ENCODE measurements at regions not wholly inside any gene's neighbourhood (a gene's known extent, or its start where the extent isn't known, plus 50 kb on each side); places are given as distances from the start of the nearest gene placed in this dataset.

- Histone ChIP-seq H2AFZ (ENCODE audit: low read depth, low read length) (no peak overlapping the region), H3K36me3 (ENCODE audit: control insufficient read depth in 2 of 2, extremely low read depth in 1 of 2, insufficient read depth in 2 of 2, low read length in 2 of 2) (no peaks in the 10 kb centered on the region), H3K4me3 (replicated peaks in 1 of 3; ENCODE audit: insufficient read depth in 1 of 3, low read depth in 1 of 3, low read length in 3 of 3) (no peak overlapping the region), H3K4me2 (ENCODE audit: insufficient read depth, low read length) (no peak overlapping the region), H3K9ac (replicated peaks; ENCODE audit: extremely low read depth, insufficient read depth, low read length) (no peak overlapping the region), H3K27ac (ENCODE audit: insufficient read depth, low read depth, low read length) (no peak overlapping the region), H4K20me1 (replicated peaks; ENCODE audit: control insufficient read depth, extremely low read depth, insufficient read depth, low read length) (no peaks in the 10 kb centered on the region), H3K27me3 (ENCODE audit: control insufficient read depth in 2 of 2, insufficient read depth in 2 of 2, low read length in 2 of 2) (no peaks in the 10 kb centered on the region), H3K9me1 (replicated peaks; ENCODE audit: control insufficient read depth, extremely low read depth, insufficient read depth, low read length) (no peaks in the 10 kb centered on the region), H3K79me2 (ENCODE audit: control insufficient read depth, insufficient read depth, low read length) (no peaks in the 10 kb centered on the region), H3K9me3 (replicated peaks; ENCODE audit: control insufficient read depth, insufficient read depth, low read length) (no peaks in the 10 kb centered on the region), H3K4me1 (ENCODE audit: control insufficient read depth, extremely low read depth, insufficient read depth, low read length) (peaks cover 18% of the 10 kb centered on the region)
- TF ChIP-seq JUN (IDR thresholded peaks at IDR 0.05; ENCODE audit: borderline replicate concordance, insufficient read depth, insufficient read length, low read depth) (peak; percentile 85), FOS (IDR thresholded peaks at IDR 0.05; ENCODE audit: borderline replicate concordance, insufficient read depth, low read length) (peak; percentile 87), POLR2AphosphoS5 (IDR thresholded peaks at IDR 0.05; ENCODE audit: insufficient read depth, low read depth, low read length) (no peak)
- FAIRE-seq = peak; percentile 76
- ChIA-PET POLR2A (no interaction called here), CTCF (interaction anchor here (1.6 to 2.3 kb wide), 2 partner anchors 11 to 14 kb away, joined by 3 to 7 read pairs; no protein-coding TSS in a partner anchor)
- dilution Hi-C loops (cut with MboI; ENCODE audit: extremely low pct_ligation_motif_present, low sequenced_read_pairs) (no loop called here), intact Hi-C loops (cut with micrococcal nuclease) (no loop called here)
- DNase-seq (ENCODE audit: low read depth, low spot score) = peak; percentile 68
- no TSS peak for BruUV-seq (replicated peaks)
These were observed 495.6 kb upstream of the KLF6 start for GRCh38 chr10:4280461-4281189.

- no peaks in the 10 kb centered on the region for H3K9me1 ChIP-seq (replicated peaks; ENCODE audit: control insufficient read depth, extremely low read depth, insufficient read depth, low read length)
- POLR2A ChIA-PET = no interaction called here
- H3K27ac ChIP-seq (ENCODE audit: insufficient read depth, low read depth, low read length) = no peak overlapping the region
- CTCF ChIA-PET = interaction anchor here (2.3 kb wide), 1 partner anchor 10 kb away, joined by 7 read pairs; no protein-coding TSS in a partner anchor
- intact Hi-C loops (cut with micrococcal nuclease) = no loop called here
- H2AFZ ChIP-seq (ENCODE audit: low read depth, low read length) = no peak overlapping the region
- H3K27me3 ChIP-seq (ENCODE audit: control insufficient read depth in 2 of 2, insufficient read depth in 2 of 2, low read length in 2 of 2) = no peaks in the 10 kb centered on the region
- no peak overlapping the region for H3K9ac ChIP-seq (replicated peaks; ENCODE audit: extremely low read depth, insufficient read depth, low read length)
- H3K79me2 ChIP-seq (ENCODE audit: control insufficient read depth, insufficient read depth, low read length) = no peaks in the 10 kb centered on the region
- DNase-seq (ENCODE audit: low read depth, low spot score) = no peak
- peaks cover 18% of the 10 kb centered on the region for H3K4me1 ChIP-seq (ENCODE audit: control insufficient read depth, extremely low read depth, insufficient read depth, low read length)
- no peaks in the 10 kb centered on the region for H3K36me3 ChIP-seq (ENCODE audit: control insufficient read depth in 2 of 2, extremely low read depth in 1 of 2, insufficient read depth in 2 of 2, low read length in 2 of 2)
- BruUV-seq (replicated peaks) = no TSS peak
- TF ChIP-seq, protein P1, sequence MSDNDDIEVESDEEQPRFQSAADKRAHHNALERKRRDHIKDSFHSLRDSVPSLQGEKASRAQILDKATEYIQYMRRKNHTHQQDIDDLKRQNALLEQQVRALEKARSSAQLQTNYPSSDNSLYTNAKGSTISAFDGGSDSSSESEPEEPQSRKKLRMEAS (IDR thresholded peaks at IDR 0.05; ENCODE audit: insufficient read depth, insufficient read length) = no peak
- no peak for TF ChIP-seq FOS (IDR thresholded peaks at IDR 0.05; ENCODE audit: borderline replicate concordance, insufficient read depth, low read length)
- no peak for TF ChIP-seq JUN (IDR thresholded peaks at IDR 0.05; ENCODE audit: borderline replicate concordance, insufficient read depth, insufficient read length, low read depth)
- no peak for TF ChIP-seq POLR2AphosphoS5 (IDR thresholded peaks at IDR 0.05; ENCODE audit: insufficient read depth, low read depth, low read length)
- no peak for TF ChIP-seq MYC (IDR thresholded peaks at IDR 0.05; ENCODE audit: low read depth, low read length)
- no peak for TF ChIP-seq GATA2 (IDR thresholded peaks at IDR 0.05; ENCODE audit: insufficient read depth, insufficient read length, low read depth, low read length)
- TF ChIP-seq, protein P2, sequence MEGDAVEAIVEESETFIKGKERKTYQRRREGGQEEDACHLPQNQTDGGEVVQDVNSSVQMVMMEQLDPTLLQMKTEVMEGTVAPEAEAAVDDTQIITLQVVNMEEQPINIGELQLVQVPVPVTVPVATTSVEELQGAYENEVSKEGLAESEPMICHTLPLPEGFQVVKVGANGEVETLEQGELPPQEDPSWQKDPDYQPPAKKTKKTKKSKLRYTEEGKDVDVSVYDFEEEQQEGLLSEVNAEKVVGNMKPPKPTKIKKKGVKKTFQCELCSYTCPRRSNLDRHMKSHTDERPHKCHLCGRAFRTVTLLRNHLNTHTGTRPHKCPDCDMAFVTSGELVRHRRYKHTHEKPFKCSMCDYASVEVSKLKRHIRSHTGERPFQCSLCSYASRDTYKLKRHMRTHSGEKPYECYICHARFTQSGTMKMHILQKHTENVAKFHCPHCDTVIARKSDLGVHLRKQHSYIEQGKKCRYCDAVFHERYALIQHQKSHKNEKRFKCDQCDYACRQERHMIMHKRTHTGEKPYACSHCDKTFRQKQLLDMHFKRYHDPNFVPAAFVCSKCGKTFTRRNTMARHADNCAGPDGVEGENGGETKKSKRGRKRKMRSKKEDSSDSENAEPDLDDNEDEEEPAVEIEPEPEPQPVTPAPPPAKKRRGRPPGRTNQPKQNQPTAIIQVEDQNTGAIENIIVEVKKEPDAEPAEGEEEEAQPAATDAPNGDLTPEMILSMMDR (IDR thresholded peaks at IDR 0.05; ENCODE audit: extremely low read depth in 1 of 2, insufficient read depth in 1 of 2, low read depth in 1 of 2, low read length in 2 of 2) = no peak
- TF ChIP-seq EZH2 (IDR thresholded peaks at IDR 0.05; ENCODE audit: borderline replicate concordance, low read depth, low read length, severe bottlenecking) = no peak
- no peak for TF ChIP-seq POLR2A (IDR thresholded peaks at IDR 0.05; ENCODE audit: low read depth, low read length)
- dilution Hi-C loops (cut with MboI; ENCODE audit: extremely low pct_ligation_motif_present, low sequenced_read_pairs) = no loop called here
- H4K20me1 ChIP-seq (replicated peaks; ENCODE audit: control insufficient read depth, extremely low read depth, insufficient read depth, low read length) = no peaks in the 10 kb centered on the region
- no peak for FAIRE-seq
- no peak overlapping the region for H3K4me3 ChIP-seq (replicated peaks in 1 of 3; ENCODE audit: insufficient read depth in 1 of 3, low read depth in 1 of 3, low read length in 3 of 3)
- H3K4me2 ChIP-seq (ENCODE audit: insufficient read depth, low read length) = no peak overlapping the region
- H3K9me3 ChIP-seq (replicated peaks; ENCODE audit: control insufficient read depth, insufficient read depth, low read length) = no peaks in the 10 kb centered on the region
These were observed 494.6 kb upstream of the KLF6 start for GRCh38 chr10:4279655-4280054.
